OCI-LY1 (cell line): ENCODE measurements at regions not wholly inside any gene's neighbourhood (a gene's known extent, or its start where the extent isn't known, plus 50 kb on each side); places are given as distances from the start of the nearest gene placed in this dataset.

Experiments
- EZH2 ChIP-seq: fragments of 200-600 bp; sonication (generic), shearing (Covaris generic); IDR thresholded peaks from 2 replicates; pipeline ENCODE4 v1.8.0; 2017; ENCODE audit warnings: borderline replicate concordance, mixed run types, mild to moderate bottlenecking, antibody characterized with exemption, low read length, moderate library complexity, mixed read lengths
- TF ChIP-seq, protein P1 (sequence below): fragments of 200-600 bp; sonication (generic), shearing (Covaris generic); IDR thresholded peaks from 2 replicates; pipeline ENCODE4 v1.5.1; 2017; ENCODE audit warnings: mild to moderate bottlenecking, antibody characterized with exemption, low read length, moderate library complexity, mixed read lengths

- TF ChIP-seq, protein P1, sequence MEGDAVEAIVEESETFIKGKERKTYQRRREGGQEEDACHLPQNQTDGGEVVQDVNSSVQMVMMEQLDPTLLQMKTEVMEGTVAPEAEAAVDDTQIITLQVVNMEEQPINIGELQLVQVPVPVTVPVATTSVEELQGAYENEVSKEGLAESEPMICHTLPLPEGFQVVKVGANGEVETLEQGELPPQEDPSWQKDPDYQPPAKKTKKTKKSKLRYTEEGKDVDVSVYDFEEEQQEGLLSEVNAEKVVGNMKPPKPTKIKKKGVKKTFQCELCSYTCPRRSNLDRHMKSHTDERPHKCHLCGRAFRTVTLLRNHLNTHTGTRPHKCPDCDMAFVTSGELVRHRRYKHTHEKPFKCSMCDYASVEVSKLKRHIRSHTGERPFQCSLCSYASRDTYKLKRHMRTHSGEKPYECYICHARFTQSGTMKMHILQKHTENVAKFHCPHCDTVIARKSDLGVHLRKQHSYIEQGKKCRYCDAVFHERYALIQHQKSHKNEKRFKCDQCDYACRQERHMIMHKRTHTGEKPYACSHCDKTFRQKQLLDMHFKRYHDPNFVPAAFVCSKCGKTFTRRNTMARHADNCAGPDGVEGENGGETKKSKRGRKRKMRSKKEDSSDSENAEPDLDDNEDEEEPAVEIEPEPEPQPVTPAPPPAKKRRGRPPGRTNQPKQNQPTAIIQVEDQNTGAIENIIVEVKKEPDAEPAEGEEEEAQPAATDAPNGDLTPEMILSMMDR, result no peak
- TF ChIP-seq EZH2, result no peak
These were observed 82.9 kb downstream of the RAP2B start for GRCh38 chr3:153244961-153245360.
